WTC11 (cell line): ENCODE measurements at regions not wholly inside any gene's neighbourhood (a gene's known extent, or its start where the extent isn't known, plus 50 kb on each side); places are given as distances from the start of the nearest gene placed in this dataset.

Experiments
- ATF6 ChIP-seq: sonication (generic); formaldehyde crosslinking; IDR thresholded peaks from 2 replicates; pipeline ENCODE4 v1.8.1; 2023; ENCODE audit warnings: mild to moderate bottlenecking, missing genetic modification reagents
- CREB1 ChIP-seq: sonication (generic); formaldehyde crosslinking; IDR thresholded peaks from 2 replicates; pipeline ENCODE4 v1.8.0; 2023; ENCODE audit warnings: mild to moderate bottlenecking, missing genetic modification reagents
- ESRRA ChIP-seq: sonication (generic); formaldehyde crosslinking; IDR thresholded peaks from 2 replicates; pipeline ENCODE4 v1.8.1; 2022; ENCODE audit warnings: mild to moderate bottlenecking, missing genetic modification reagents, borderline replicate concordance
- NFYB ChIP-seq: sonication (generic); formaldehyde crosslinking; conservative IDR thresholded peaks from 2 replicates; pipeline ENCODE4 v1.8.0; 2022; ENCODE audit warnings: low read depth, missing genetic modification reagents
- TF ChIP-seq, protein P1 (sequence below): fragments of 200-600 bp; IDR thresholded peaks from 2 replicates; pipeline ENCODE4 v1.8.0; 2022; ENCODE audit warnings: antibody characterized with exemption

DNA sequence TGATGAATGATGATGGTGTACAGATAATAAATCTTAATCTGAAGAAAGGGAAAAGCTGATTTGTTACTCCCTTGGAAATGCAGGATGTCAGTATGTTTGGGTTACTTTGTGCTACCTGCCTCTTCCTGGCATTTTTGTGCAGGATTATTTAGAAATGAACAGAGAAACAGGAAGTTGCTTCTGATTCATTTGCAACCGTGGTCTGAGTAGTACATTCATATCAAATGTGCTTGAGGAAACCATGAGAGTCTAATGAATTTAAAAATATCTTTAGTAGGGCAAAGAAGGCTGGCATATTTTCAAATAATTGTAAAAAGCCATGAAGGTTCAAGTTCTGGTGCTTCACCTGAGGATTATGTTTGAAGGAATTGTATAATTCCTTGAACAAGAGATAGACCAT lies 391.6 kb downstream of the TMEM161B start:
- TF ChIP-seq, protein P1, sequence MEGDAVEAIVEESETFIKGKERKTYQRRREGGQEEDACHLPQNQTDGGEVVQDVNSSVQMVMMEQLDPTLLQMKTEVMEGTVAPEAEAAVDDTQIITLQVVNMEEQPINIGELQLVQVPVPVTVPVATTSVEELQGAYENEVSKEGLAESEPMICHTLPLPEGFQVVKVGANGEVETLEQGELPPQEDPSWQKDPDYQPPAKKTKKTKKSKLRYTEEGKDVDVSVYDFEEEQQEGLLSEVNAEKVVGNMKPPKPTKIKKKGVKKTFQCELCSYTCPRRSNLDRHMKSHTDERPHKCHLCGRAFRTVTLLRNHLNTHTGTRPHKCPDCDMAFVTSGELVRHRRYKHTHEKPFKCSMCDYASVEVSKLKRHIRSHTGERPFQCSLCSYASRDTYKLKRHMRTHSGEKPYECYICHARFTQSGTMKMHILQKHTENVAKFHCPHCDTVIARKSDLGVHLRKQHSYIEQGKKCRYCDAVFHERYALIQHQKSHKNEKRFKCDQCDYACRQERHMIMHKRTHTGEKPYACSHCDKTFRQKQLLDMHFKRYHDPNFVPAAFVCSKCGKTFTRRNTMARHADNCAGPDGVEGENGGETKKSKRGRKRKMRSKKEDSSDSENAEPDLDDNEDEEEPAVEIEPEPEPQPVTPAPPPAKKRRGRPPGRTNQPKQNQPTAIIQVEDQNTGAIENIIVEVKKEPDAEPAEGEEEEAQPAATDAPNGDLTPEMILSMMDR: no peak
- no peak for TF ChIP-seq ESRRA (CRISPR knock-in tag)
- TF ChIP-seq NFYB (CRISPR knock-in tag): no peak
- TF ChIP-seq ATF6 (CRISPR knock-in tag): no peak
- TF ChIP-seq CREB1 (CRISPR knock-in tag): no peak
